IMR-90 (cell line): ENCODE measurements at regions not wholly inside any gene's neighbourhood (a gene's known extent, or its start where the extent isn't known, plus 50 kb on each side); places are given as distances from the start of the nearest gene placed in this dataset.

Experiments
- ATAC-seq: fragments of 200-7000 bp; cut with Tn5 transposase; 2 replicates; pipeline ENCODE4 v1.9.1; 2020; ENCODE audit warnings: low read depth, mild to moderate bottlenecking, moderate library complexity
- BruUV-seq: library from RNA; stranded (reverse); fragments of 400-500 nt; replicated peaks from 2 replicates; lab custom pipeline; 2021; lab: Mats Ljungman, UMichigan
- CTCF ChIA-PET: fragments of 300-600 bp; formaldehyde crosslinking; extraction: SDS; loops from one replicate; lab custom pipeline; 2021; ENCODE audit warnings: antibody characterized with exemption; lab: Yijun Ruan, JAX
- POLR2A ChIA-PET: fragments of 300-600 bp; sonication (Branson Sonifier 250); formaldehyde crosslinking; loops from one replicate; lab custom pipeline; 2022; ENCODE audit warnings: antibody characterized with exemption; ENCODE audit not compliant: unreplicated experiment; lab: Charles Lee
- DNase-seq: peaks from one replicate; pipeline ENCODE4 v3.0.0; 2013
- H2AFZ ChIP-seq: replicated peaks from 2 replicates; pipeline ENCODE3; 2013; ENCODE audit warnings: low read length, mild to moderate bottlenecking; ENCODE audit not compliant: poor library complexity
- H2AK5ac ChIP-seq: 2 replicates; pipeline ENCODE4 v1.6.1; 2013; ENCODE audit warnings: low read depth, low read length, inconsistent platforms
- H2AK9ac ChIP-seq: replicated peaks from 2 replicates; pipeline ENCODE3; 2013; ENCODE audit warnings: mild to moderate bottlenecking, low read depth, low read length, moderate library complexity; ENCODE audit not compliant: poor library complexity
- H2BK120ac ChIP-seq: 2 replicates; pipeline ENCODE4 v1.6.1; 2013; ENCODE audit warnings: low read depth, low read length, inconsistent platforms
- H2BK15ac ChIP-seq: 3 replicates; pipeline ENCODE4 v1.6.1; 2013; ENCODE audit warnings: low read depth, low read length, inconsistent platforms
- H2BK20ac ChIP-seq: 2 replicates; pipeline ENCODE4 v1.6.1; 2013; ENCODE audit warnings: low read depth, mild to moderate bottlenecking, inconsistent platforms, low read length, moderate library complexity
- H2BK5ac ChIP-seq: 2 replicates; pipeline ENCODE4 v1.6.1; 2013; ENCODE audit warnings: mild to moderate bottlenecking, low read depth, low read length, inconsistent platforms; ENCODE audit not compliant: poor library complexity, severe bottlenecking
- H3K14ac ChIP-seq: replicated peaks from 2 replicates; pipeline ENCODE4 v1.6.1; 2013; ENCODE audit warnings: low read depth, low read length, inconsistent platforms
- H3K18ac ChIP-seq: 2 replicates; pipeline ENCODE4 v1.6.1; 2013; ENCODE audit warnings: low read depth, low read length, control low read depth
- H3K23ac ChIP-seq: 2 replicates; pipeline ENCODE4 v1.6.1; 2013; ENCODE audit warnings: low read depth, low read length, inconsistent platforms
- H3K27ac ChIP-seq: 2 replicates; pipeline ENCODE4 v1.5.1; 2013; ENCODE audit warnings: mild to moderate bottlenecking, control low read depth, low read length; ENCODE audit not compliant: insufficient read depth
- H3K27me3 ChIP-seq: 2 replicates; pipeline ENCODE4 v1.6.1; 2013; ENCODE audit warnings: low read length; ENCODE audit not compliant: control insufficient read depth, insufficient read depth
- H3K36me3 ChIP-seq: 2 replicates; pipeline ENCODE4 v1.6.1; 2013; ENCODE audit warnings: low read length, mixed read lengths; ENCODE audit not compliant: control insufficient read depth, insufficient read depth
- H3K4ac ChIP-seq: 2 replicates; pipeline ENCODE4 v1.6.1; 2013; ENCODE audit warnings: low read depth, low read length, inconsistent platforms
- H3K4me1 ChIP-seq: 2 replicates; pipeline ENCODE4 v1.6.1; 2013; ENCODE audit warnings: low read length, mixed read lengths; ENCODE audit not compliant: control insufficient read depth, insufficient read depth
- H3K4me2 ChIP-seq: 2 replicates; pipeline ENCODE4 v1.6.1; 2013; ENCODE audit warnings: low read depth, mild to moderate bottlenecking, control low read depth, low read length, moderate library complexity
- H3K4me3 ChIP-seq: 2 replicates; pipeline ENCODE4 v1.5.1; 2013; ENCODE audit warnings: low read depth, mild to moderate bottlenecking, control low read depth, low read length, moderate library complexity; ENCODE audit not compliant: insufficient read depth
- H3K56ac ChIP-seq: 2 replicates; pipeline ENCODE4 v1.6.1; 2013; ENCODE audit warnings: low read length, inconsistent platforms; ENCODE audit not compliant: insufficient read depth; ENCODE audit errors: extremely low read depth
- H3K79me1 ChIP-seq, 2 experiments: 2 replicates each; pipeline ENCODE4 v1.6.1; 2013; ENCODE audit warnings: low read length in 2 of 2, inconsistent platforms in 1 of 2, low read depth in 1 of 2
- H3K9ac ChIP-seq: 2 replicates; pipeline ENCODE4 v1.6.1; 2013; ENCODE audit warnings: low read depth, low read length, control low read depth
- H3K9me1 ChIP-seq: 2 replicates; pipeline ENCODE4 v1.6.1; 2013; ENCODE audit warnings: low read length, inconsistent platforms; ENCODE audit not compliant: insufficient read depth
- H3K9me3 ChIP-seq: 2 replicates; pipeline ENCODE4 v1.6.1; 2013; ENCODE audit warnings: low read length; ENCODE audit not compliant: control insufficient read depth, insufficient read depth
- H4K20me1 ChIP-seq: 2 replicates; pipeline ENCODE4 v1.6.1; 2013; ENCODE audit warnings: low read length, inconsistent platforms; ENCODE audit not compliant: insufficient read depth
- H4K5ac ChIP-seq: 2 replicates; pipeline ENCODE4 v1.6.1; 2013; ENCODE audit warnings: mild to moderate bottlenecking, low read depth, low read length, control low read depth
- H4K8ac ChIP-seq, 2 experiments: 2 replicates each; pipeline ENCODE4 v1.6.1; 2013; ENCODE audit warnings: low read depth in 2 of 2, low read length in 2 of 2, control low read depth in 1 of 2, inconsistent platforms in 1 of 2
- H4K91ac ChIP-seq: 2 replicates; pipeline ENCODE4 v1.6.1; 2013; ENCODE audit warnings: low read depth, low read length, inconsistent platforms; ENCODE audit not compliant: insufficient read depth
- CEBPB ChIP-seq: IDR thresholded peaks from 2 replicates; pipeline ENCODE4 v1.6.1; 2012; ENCODE audit warnings: low read depth, low read length, improper control_type of control experiment
- CHD1 ChIP-seq: IDR thresholded peaks from 2 replicates; pipeline ENCODE4 v1.6.1; 2012; ENCODE audit warnings: low read depth, low read length, improper control_type of control experiment
- ELK1 ChIP-seq: fragments of 150-350 bp; IDR thresholded peaks from 2 replicates; pipeline ENCODE4 v1.6.1; 2016; ENCODE audit warnings: low read depth, mild to moderate bottlenecking, low read length, moderate library complexity, borderline replicate concordance
- MAFK ChIP-seq: IDR thresholded peaks from 2 replicates; pipeline ENCODE4 v1.6.1; 2012; ENCODE audit warnings: low read depth, low read length, improper control_type of control experiment
- MAZ ChIP-seq: IDR thresholded peaks from 2 replicates; pipeline ENCODE4 v1.6.1; 2012; ENCODE audit warnings: low read depth, mild to moderate bottlenecking, low read length, improper control_type of control experiment, moderate library complexity, borderline replicate concordance
- NFE2L2 ChIP-seq: fragments of 150-350 bp; IDR thresholded peaks from 2 replicates; pipeline ENCODE4 v1.6.1; 2016; ENCODE audit warnings: low read depth, mild to moderate bottlenecking, low read length
- POLR2A ChIP-seq: IDR thresholded peaks from 2 replicates; pipeline ENCODE4 v1.6.1; 2012; ENCODE audit warnings: mild to moderate bottlenecking, low read depth, low read length
- RAD21 ChIP-seq: IDR thresholded peaks from 2 replicates; pipeline ENCODE4 v1.6.1; 2012; ENCODE audit warnings: low read length, improper control_type of control experiment
- RCOR1 ChIP-seq: IDR thresholded peaks from 2 replicates; pipeline ENCODE4 v1.6.1; 2012; ENCODE audit warnings: mild to moderate bottlenecking, low read length, improper control_type of control experiment; ENCODE audit not compliant: insufficient replicate concordance
- RFX5 ChIP-seq: IDR thresholded peaks from 2 replicates; pipeline ENCODE4 v1.8.0; 2012; ENCODE audit warnings: low read depth, mild to moderate bottlenecking, low read length, moderate library complexity
- SMC3 ChIP-seq: fragments of 150-350 bp; IDR thresholded peaks from 2 replicates; pipeline ENCODE4 v1.6.1; 2016; ENCODE audit warnings: low read depth, mild to moderate bottlenecking, antibody characterized with exemption, low read length, moderate library complexity
- USF2 ChIP-seq: fragments of 150-350 bp; IDR thresholded peaks from 2 replicates; pipeline ENCODE4 v1.6.1; 2017; ENCODE audit warnings: mild to moderate bottlenecking, antibody characterized with exemption, low read length, low read depth
- dilution Hi-C: fragments of 300-500 bp; cut with HindIII; formaldehyde crosslinking; loops from one replicate; pipeline ENCODE4 v1.14.3; 2018; ENCODE audit warnings: low sequenced_read_pairs; ENCODE audit not compliant: unreplicated experiment
- in situ Hi-C: fragments of 300-500 bp; cut with MboI; formaldehyde crosslinking; loops from 3 replicates; pipeline ENCODE4 v1.14.3; 2019; ENCODE audit warnings: low sequenced_read_pairs, inconsistent platforms, mixed read lengths
- intact Hi-C: fragments of 100-400 bp; cut with micrococcal nuclease; formaldehyde crosslinking; loops from 2 replicates; pipeline ENCODE4 v1.10.0; 2022
- TF ChIP-seq, protein P1 (sequence below): conservative IDR thresholded peaks from 2 replicates; pipeline ENCODE4 v1.5.1; 2012; ENCODE audit warnings: mild to moderate bottlenecking, low read depth, low read length, improper control_type of control experiment

DNA sequence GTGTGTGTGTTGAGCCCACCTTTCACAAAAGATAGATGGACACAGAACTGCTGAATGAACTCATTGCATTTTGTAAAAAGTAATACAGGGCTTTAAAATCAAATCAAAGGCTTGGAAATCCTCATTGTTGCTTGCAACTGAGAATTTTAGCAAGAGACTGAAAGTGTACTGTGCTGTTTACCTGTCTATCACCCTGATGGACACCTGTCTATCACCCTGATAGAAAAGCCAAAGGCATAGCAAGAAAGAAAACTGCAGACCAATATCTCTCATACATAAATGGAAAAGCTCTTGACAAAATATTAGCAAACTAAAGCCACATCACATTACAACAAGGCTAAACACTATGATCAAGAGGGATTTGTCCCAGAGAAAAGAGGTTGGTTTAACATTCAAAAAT lies 107.5 kb upstream of the TMEM18 start:
- no peaks in the 10 kb centered on the region for H3K79me1 ChIP-seq
- dilution Hi-C loops, result no loop called here
- no peak overlapping the region for H3K27ac ChIP-seq
- H2AK5ac ChIP-seq, result no peak overlapping the region
- no peak overlapping the region for H2BK5ac ChIP-seq
- no peak for ATAC-seq
- CTCF ChIA-PET, result no interaction called here
- no peak overlapping the region for H4K8ac ChIP-seq
- no peak for TF ChIP-seq NFE2L2
- no peak for TF ChIP-seq USF2
- no peak for TF ChIP-seq RAD21
- TF ChIP-seq ELK1, result no peak
- TF ChIP-seq SMC3, result no peak
- TF ChIP-seq CHD1, result no peak
- no peak for TF ChIP-seq MAZ
- no peak for TF ChIP-seq RFX5
- TF ChIP-seq RCOR1, result no peak
- no peak for TF ChIP-seq MAFK
- no peak for TF ChIP-seq POLR2A
- TF ChIP-seq, protein P1, sequence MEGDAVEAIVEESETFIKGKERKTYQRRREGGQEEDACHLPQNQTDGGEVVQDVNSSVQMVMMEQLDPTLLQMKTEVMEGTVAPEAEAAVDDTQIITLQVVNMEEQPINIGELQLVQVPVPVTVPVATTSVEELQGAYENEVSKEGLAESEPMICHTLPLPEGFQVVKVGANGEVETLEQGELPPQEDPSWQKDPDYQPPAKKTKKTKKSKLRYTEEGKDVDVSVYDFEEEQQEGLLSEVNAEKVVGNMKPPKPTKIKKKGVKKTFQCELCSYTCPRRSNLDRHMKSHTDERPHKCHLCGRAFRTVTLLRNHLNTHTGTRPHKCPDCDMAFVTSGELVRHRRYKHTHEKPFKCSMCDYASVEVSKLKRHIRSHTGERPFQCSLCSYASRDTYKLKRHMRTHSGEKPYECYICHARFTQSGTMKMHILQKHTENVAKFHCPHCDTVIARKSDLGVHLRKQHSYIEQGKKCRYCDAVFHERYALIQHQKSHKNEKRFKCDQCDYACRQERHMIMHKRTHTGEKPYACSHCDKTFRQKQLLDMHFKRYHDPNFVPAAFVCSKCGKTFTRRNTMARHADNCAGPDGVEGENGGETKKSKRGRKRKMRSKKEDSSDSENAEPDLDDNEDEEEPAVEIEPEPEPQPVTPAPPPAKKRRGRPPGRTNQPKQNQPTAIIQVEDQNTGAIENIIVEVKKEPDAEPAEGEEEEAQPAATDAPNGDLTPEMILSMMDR, result no peak
- no peak for TF ChIP-seq CEBPB
- intact Hi-C loops, result no loop called here
- in situ Hi-C loops, result no loop called here
- H4K91ac ChIP-seq, result no peak overlapping the region
- H3K36me3 ChIP-seq, result no peaks in the 10 kb centered on the region
- no peak overlapping the region for H2AK9ac ChIP-seq
- H3K14ac ChIP-seq, result no peak overlapping the region
- H2BK120ac ChIP-seq, result no peak overlapping the region
- H3K9me3 ChIP-seq, result peaks cover 23% of the 10 kb centered on the region
- no peak overlapping the region for H4K5ac ChIP-seq
- no TSS peak for BruUV-seq
- no peak overlapping the region for H3K18ac ChIP-seq
- no peaks in the 10 kb centered on the region for H4K20me1 ChIP-seq
- no peaks in the 10 kb centered on the region for H3K27me3 ChIP-seq
- no peak overlapping the region for H3K56ac ChIP-seq
- no peak overlapping the region for H2BK15ac ChIP-seq
- no peak overlapping the region for H3K4ac ChIP-seq
- DNase-seq, result no peak
- no peaks in the 10 kb centered on the region for H3K4me1 ChIP-seq
- H3K4me2 ChIP-seq, result no peak overlapping the region
- H2BK20ac ChIP-seq, result no peak overlapping the region
- no peak overlapping the region for H2AFZ ChIP-seq
- H3K9me1 ChIP-seq, result no peaks in the 10 kb centered on the region
- POLR2A ChIA-PET, result no interaction called here
- no peak overlapping the region for H3K4me3 ChIP-seq
- no peak overlapping the region for H3K9ac ChIP-seq
- no peak overlapping the region for H3K23ac ChIP-seq
